ENCODE measurements at regions not wholly inside any gene's neighbourhood (a gene's known extent, or its start where the extent isn't known, plus 50 kb on each side); places are given as distances from the start of the nearest gene placed in this dataset.
"Not testable (repeated sequence)": the region's sequence is repeated elsewhere in the genome, so short reads cannot be mapped to it uniquely, and the experiment has no call there.

- no peaks in the 10 kb centered on the region for H3K36me3 ChIP-seq
- H3K27me3 ChIP-seq (replicated peaks): no peaks in the 10 kb centered on the region
- no peaks in the 10 kb centered on the region for H3K4me1 ChIP-seq (replicated peaks)
- no peak overlapping the region for H3K27ac ChIP-seq
- H3K4me3 ChIP-seq: no peak overlapping the region
- peaks cover 5% of the 10 kb centered on the region; the same call in 1 of the 2 replicates for H3K9me3 ChIP-seq (replicated peaks)
- no peak for DNase-seq (ENCODE audit: low read depth in 1 of 2, low spot score in 2 of 2)
Measured at GRCh38 chr2:3110994-3111666, 266.5 kb downstream of the EIPR1 start.

- no peaks in the 10 kb centered on the region for H3K4me1 ChIP-seq (replicated peaks)
- peaks cover 5% of the 10 kb centered on the region; the same call in 1 of the 2 replicates for H3K9me3 ChIP-seq (replicated peaks)
- H3K27ac ChIP-seq: no peak overlapping the region
- no peaks in the 10 kb centered on the region for H3K27me3 ChIP-seq (replicated peaks)
- no peak for DNase-seq (ENCODE audit: low read depth in 1 of 2, low spot score in 2 of 2)
- no peak overlapping the region for H3K4me3 ChIP-seq
- H3K36me3 ChIP-seq: no peaks in the 10 kb centered on the region
Measured at GRCh38 chr2:3110555-3110954, 267.1 kb downstream of the EIPR1 start.

- Histone ChIP-seq H3K9me3 (replicated peaks) (peaks cover 5% of the 10 kb centered on the region; the same call in 1 of the 2 replicates), H3K27me3 (replicated peaks) (no peaks in the 10 kb centered on the region)
Measured at GRCh38 chr2:3108710-3109702, 268.6 kb downstream of the EIPR1 start.

GRCh38 chr2:3108105-3108504 lies 269.5 kb downstream of the EIPR1 start:
- Histone ChIP-seq H3K4me1 (replicated peaks) (no peaks in the 10 kb centered on the region), H3K9me3 (replicated peaks) (peaks cover 5% of the 10 kb centered on the region; the same call in 1 of the 2 replicates), H3K27me3 (replicated peaks) (no peaks in the 10 kb centered on the region)

More at GRCh38 chr2:3108710-3109702, 268.6 kb downstream of the EIPR1 start:
- Histone ChIP-seq H3K4me1 (replicated peaks) (no peaks in the 10 kb centered on the region), H3K4me3 (no peak overlapping the region), H3K36me3 (no peaks in the 10 kb centered on the region), H3K27ac (no peak overlapping the region)
- DNase-seq (ENCODE audit: low read depth in 1 of 2, low spot score in 2 of 2): no peak

GRCh38 chr2:3107567-3107966 lies 270.1 kb downstream of the EIPR1 start:
- Histone ChIP-seq H3K9me3 (replicated peaks) (peaks cover 5% of the 10 kb centered on the region; the same call in 1 of the 2 replicates), H3K27ac (no peak overlapping the region), H3K4me3 (no peak overlapping the region), H3K27me3 (replicated peaks) (no peaks in the 10 kb centered on the region), H3K4me1 (replicated peaks) (no peaks in the 10 kb centered on the region), H3K36me3 (no peaks in the 10 kb centered on the region)
- no peak for DNase-seq (ENCODE audit: low read depth in 1 of 2, low spot score in 2 of 2)

More at GRCh38 chr2:3108105-3108504, 269.5 kb downstream of the EIPR1 start:
- Histone ChIP-seq H3K36me3 (no peaks in the 10 kb centered on the region), H3K27ac (no peak overlapping the region), H3K4me3 (no peak overlapping the region)
- no peak for DNase-seq (ENCODE audit: low read depth in 1 of 2, low spot score in 2 of 2)

- peaks cover 5% of the 10 kb centered on the region; the same call in 1 of the 2 replicates for H3K9me3 ChIP-seq (replicated peaks)
- no peaks in the 10 kb centered on the region for H3K4me1 ChIP-seq (replicated peaks)
- H3K27me3 ChIP-seq (replicated peaks): no peaks in the 10 kb centered on the region
- no peaks in the 10 kb centered on the region for H3K36me3 ChIP-seq
- H3K4me3 ChIP-seq: no peak overlapping the region
- H3K27ac ChIP-seq: no peak overlapping the region
- no peak for DNase-seq (ENCODE audit: low read depth in 1 of 2, low spot score in 2 of 2)
Measured at GRCh38 chr2:3105814-3106569, 271.6 kb downstream of the EIPR1 start.

GRCh38 chr2:3104958-3105813 lies 272.4 kb downstream of the EIPR1 start:
- H3K27me3 ChIP-seq (replicated peaks); H3K36me3 ChIP-seq; H3K9me3 ChIP-seq (replicated peaks); H3K4me3 ChIP-seq; DNase-seq (ENCODE audit: low read depth in 1 of 2, low spot score in 2 of 2); H3K27ac ChIP-seq; H3K4me1 ChIP-seq (replicated peaks): not testable (repeated sequence)

GRCh38 chr2:3104261-3104660 lies 273.4 kb downstream of the EIPR1 start:
- Histone ChIP-seq H3K36me3 (no peaks in the 10 kb centered on the region), H3K9me3 (replicated peaks) (no peaks in the 10 kb centered on the region; the same call in 1 of the 2 replicates), H3K4me3 (no peak overlapping the region), H3K27me3 (replicated peaks) (no peaks in the 10 kb centered on the region), H3K4me1 (replicated peaks) (no peaks in the 10 kb centered on the region), H3K27ac (no peak overlapping the region)
- no peak for DNase-seq (ENCODE audit: low read depth in 1 of 2, low spot score in 2 of 2)

GRCh38 chr2:3102922-3103569 lies 274.6 kb downstream of the EIPR1 start:
- Histone ChIP-seq H3K4me1 (replicated peaks) (no peaks in the 10 kb centered on the region), H3K36me3 (no peaks in the 10 kb centered on the region), H3K4me3 (no peak overlapping the region), H3K27ac (no peak overlapping the region), H3K9me3 (replicated peaks) (no peaks in the 10 kb centered on the region; the same call in 1 of the 2 replicates), H3K27me3 (replicated peaks) (no peaks in the 10 kb centered on the region)
- DNase-seq (ENCODE audit: low read depth in 1 of 2, low spot score in 2 of 2): no peak

- no peak for DNase-seq (ENCODE audit: low read depth in 1 of 2, low spot score in 2 of 2)
- Histone ChIP-seq H3K9me3 (replicated peaks) (no peaks in the 10 kb centered on the region; the same call in none of the 2 replicates), H3K27me3 (replicated peaks) (no peaks in the 10 kb centered on the region), H3K27ac (no peak overlapping the region), H3K36me3 (no peaks in the 10 kb centered on the region), H3K4me1 (replicated peaks) (no peaks in the 10 kb centered on the region), H3K4me3 (no peak overlapping the region)
Measured at GRCh38 chr2:3102081-3102921, 275.3 kb downstream of the EIPR1 start.

- no peaks in the 10 kb centered on the region; the same call in none of the 2 replicates for H3K9me3 ChIP-seq (replicated peaks)
- no peaks in the 10 kb centered on the region for H3K27me3 ChIP-seq (replicated peaks)
- no peak overlapping the region for H3K4me3 ChIP-seq
- H3K27ac ChIP-seq: no peak overlapping the region
- DNase-seq (ENCODE audit: low read depth in 1 of 2, low spot score in 2 of 2): no peak
- H3K36me3 ChIP-seq: no peaks in the 10 kb centered on the region
- H3K4me1 ChIP-seq (replicated peaks): no peaks in the 10 kb centered on the region
Measured at GRCh38 chr2:3101016-3101942, 276.3 kb downstream of the EIPR1 start.
